ENCODE measurements at regions not wholly inside any gene's neighbourhood (a gene's known extent, or its start where the extent isn't known, plus 50 kb on each side); places are given as distances from the start of the nearest gene placed in this dataset.
"Not testable (repeated sequence)": the region's sequence is repeated elsewhere in the genome, so short reads cannot be mapped to it uniquely, and the experiment has no call there.

DNA sequence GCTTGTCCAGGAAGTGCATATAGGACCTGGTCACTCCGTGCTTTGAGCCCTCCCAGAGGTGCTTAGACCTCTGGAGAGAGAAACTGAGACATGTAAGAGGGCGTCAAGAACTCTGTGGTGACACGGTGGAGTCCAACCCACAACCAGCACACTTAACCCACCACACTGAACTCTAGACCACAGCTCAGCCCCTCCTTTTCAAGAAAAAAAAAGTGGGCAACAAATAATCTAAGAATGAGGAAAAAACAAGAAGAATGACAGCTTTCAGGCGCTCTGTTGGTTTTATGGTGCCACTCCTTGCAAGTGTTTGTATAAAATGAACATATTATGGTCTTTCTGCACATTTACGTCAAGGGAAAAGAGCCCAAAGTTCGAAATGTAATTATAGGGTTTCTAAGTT is 50.2 kb upstream of the SNAPC3 start:
- no peak for DNase-seq

DNA sequence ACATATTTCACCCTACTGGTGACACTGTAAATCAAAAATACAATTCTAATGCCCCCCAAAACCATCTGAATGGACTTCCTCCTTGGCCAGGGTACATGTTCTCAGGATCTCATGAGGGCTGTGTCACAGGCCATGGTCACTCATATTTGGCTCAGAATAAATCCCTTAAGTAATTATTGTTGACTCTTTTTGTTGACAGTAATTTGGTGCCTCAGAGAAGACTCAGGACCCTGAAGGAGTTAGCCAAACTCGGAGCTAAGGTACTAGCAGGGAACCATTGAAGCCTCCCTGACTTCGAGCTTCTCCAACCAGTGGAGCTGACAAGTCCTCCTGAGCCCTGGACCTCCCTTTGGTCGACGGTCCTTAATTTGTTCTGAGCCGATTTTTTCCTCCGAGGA is 51.2 kb upstream of the SNAPC3 start:
- DNase-seq: no peak

DNA sequence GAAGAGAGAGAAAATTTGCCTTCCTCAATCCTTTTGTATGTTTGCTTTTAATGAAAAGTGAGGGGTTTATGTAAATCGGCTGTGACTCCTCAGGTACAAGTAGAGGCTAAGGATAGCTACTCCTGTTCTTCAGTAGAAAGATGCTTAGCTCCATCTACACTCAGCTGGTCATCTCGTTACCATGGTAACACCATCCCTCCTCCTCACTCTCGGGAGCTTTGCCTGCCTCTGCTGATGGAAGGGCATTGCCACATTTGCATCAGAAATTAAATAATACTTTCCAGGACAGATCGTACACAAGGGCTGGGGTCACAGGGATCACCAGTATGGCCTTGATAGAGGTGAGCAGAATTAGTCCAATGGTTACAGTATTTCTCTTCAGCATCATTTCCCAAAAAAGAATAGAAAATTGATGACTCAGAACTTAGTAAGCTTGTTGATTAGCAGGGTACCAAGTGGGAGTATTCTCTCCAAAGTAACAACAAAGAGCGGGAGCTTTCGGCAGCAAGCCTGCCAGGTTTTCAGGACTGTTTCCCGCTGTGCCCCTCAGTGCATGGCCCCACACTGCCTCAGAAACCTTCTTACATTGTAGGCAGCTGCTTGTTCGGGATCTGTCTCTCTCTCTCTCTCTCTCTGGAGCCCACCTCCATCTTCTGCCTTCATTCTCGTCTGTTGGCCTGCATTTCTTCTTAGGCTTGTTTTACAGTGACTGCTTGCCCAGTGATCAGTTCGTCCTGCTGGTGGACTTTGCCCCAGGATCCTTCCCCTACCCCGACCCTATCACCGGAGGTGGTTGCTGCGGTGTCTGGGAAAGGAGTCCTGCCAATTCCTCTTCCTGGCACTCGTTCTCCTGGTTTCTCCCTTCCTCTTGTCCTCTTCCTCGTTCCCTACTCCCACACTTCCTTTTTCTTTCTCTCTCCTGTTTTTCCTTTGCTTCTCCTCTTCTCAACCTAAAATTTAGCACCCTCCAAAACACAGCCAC is 51.9 kb upstream of the SNAPC3 start:
- DNase-seq: no peak

DNA sequence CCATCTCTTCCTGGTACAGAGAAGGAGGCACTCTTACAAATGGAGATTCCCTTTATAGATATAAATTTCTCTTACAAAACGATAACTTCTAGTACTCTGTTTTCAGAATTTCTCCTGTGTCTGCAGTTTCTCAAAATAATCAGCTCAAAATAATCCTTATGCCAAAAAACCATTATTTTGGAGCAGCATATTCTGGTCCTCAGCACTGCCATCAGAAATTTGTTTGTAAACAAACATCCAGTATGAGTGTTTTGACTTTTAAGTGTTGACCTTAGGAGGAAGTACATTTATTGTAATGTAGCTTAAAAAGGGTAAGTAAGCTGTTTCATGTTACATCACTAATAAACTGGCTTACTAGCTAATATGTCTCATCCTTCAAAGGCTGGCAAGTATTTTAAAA is 52.8 kb upstream of the SNAPC3 start:
- no peak for DNase-seq

DNA sequence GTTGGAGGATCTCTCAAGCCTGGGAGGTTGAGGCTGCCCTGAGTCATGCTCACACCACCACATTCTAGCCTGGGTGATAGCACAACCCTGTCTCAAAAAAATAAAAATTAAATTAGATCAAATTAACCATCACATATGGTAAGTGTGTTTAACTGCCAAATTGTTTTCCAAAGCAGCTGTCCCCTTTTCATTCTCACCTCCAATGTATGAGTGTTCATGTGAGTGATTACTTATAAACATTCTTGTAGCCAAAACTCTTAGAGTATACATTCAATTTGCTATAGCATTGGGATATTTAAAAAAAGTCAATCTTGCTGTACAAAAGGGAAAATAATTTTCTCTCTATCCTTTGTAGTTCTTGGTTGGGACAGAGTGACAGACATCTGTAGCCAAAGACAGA is 53.4 kb upstream of the SNAPC3 start:
- DNase-seq: no peak

DNA sequence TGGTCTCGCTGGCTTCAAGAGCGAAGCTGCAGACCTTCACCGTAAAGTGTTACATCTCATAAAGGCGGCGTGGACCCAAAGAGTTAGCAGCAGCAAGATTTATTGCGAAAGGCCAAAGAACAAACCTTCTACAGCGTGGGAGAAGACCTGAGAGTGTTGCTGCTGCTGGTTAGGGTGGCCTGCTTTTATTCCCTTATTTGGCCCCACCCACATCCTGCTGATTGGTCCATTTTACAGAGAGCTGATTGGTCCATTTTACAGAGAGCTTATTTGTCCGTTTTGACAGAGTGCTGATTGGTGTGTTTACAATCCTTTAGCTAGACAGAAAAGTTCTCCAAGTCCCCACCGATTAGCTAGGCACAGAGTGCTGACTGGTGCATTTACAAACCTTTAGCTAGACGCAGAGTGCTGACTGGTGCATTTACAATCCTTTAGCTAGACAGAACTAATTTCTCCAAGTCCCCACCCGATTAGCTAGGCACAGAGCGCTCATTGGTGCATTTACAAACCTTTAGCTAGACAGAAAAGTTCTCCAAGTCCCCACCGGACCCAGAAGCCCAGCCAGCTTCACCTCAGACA is 57.6 kb upstream of the SNAPC3 start:
- not testable (repeated sequence) for DNase-seq

DNA sequence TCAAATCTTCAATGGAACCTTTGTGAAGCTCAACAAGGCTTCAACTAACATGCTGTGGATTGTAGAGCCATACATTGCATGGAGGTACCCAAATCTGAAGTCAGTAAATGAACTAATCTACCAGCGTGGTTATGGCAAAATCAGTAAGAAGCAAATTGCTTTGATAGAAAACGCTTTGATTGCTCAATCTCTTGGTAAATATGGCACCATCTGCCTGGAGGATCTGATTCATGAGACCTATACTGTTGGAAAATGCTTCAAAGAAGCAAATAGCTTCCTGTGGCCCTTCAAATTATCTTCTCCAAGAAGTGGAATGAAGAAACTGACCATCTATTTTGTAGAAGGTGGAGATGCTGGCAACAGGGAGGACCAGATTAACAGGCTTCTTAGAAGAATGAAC is 54.7 kb upstream of the TTC39B start:
- DNase-seq: no peak

- peak; percentile 58 for DNase-seq
Measured at GRCh38 chr9:15357050-15357653, 50.1 kb upstream of the TTC39B start.

Data from stimulated activated CD4-positive, alpha-beta T cell treated with anti-CD3 and anti-CD28 coated beads, Interleukin-15, amount 100 ng/mL, for 24 hours (primary cell).